Activated T-helper 2 cell treated with anti-CD3 and anti-CD28 coated beads, Interferon-gamma antibody, Interleukin-2, Interleukin-4, amounts not matched to agents 10 μg/mL and 5 μg/mL and 100 μg/mL, durations not matched to agents 14 hours and 24 hours and 36 hours (primary cell): ENCODE measurements at regions not wholly inside any gene's neighbourhood (a gene's known extent, or its start where the extent isn't known, plus 50 kb on each side); places are given as distances from the start of the nearest gene placed in this dataset.
"Not testable (repeated sequence)": the region's sequence is repeated elsewhere in the genome, so short reads cannot be mapped to it uniquely, and the experiment has no call there.

Experiments used
- DNase-seq: peaks from one replicate; pipeline ENCODE4 v3.0.0; 2021; ENCODE audit warnings: low spot score
- H3K27ac Mint-ChIP-seq: one replicate; pipeline ENCODE4 v1.8.0; 2021; ENCODE audit warnings: mixed read lengths
- H3K27me3 Mint-ChIP-seq: one replicate; pipeline ENCODE4 v1.8.0; 2021; ENCODE audit warnings: low read depth, mixed read lengths
- H3K36me3 Mint-ChIP-seq: one replicate; pipeline ENCODE4 v1.8.0; 2021; ENCODE audit warnings: low read depth, mixed read lengths
- H3K4me1 Mint-ChIP-seq: one replicate; pipeline ENCODE4 v1.8.0; 2021; ENCODE audit warnings: low read depth, mixed read lengths
- H3K4me3 Mint-ChIP-seq: one replicate; pipeline ENCODE4 v1.8.0; 2021; ENCODE audit warnings: low read depth, mild to moderate bottlenecking, moderate library complexity, mixed read lengths
- H3K9me3 Mint-ChIP-seq: one replicate; pipeline ENCODE4 v1.8.0; 2021; ENCODE audit warnings: mixed read lengths
- intact Hi-C: fragments of 100-400 bp; cut with micrococcal nuclease; formaldehyde crosslinking; loops from one replicate; pipeline ENCODE4 v1.15.1; 2023

- H3K27ac Mint-ChIP-seq, H3K4me3 Mint-ChIP-seq, DNase-seq, H3K36me3 Mint-ChIP-seq, intact Hi-C loops, H3K9me3 Mint-ChIP-seq, H3K4me1 Mint-ChIP-seq: not testable (repeated sequence)
- peaks cover 51% of the 10 kb centered on the region for H3K27me3 Mint-ChIP-seq
Measured at GRCh38 chr13:50173045-50173444, 157.8 kb downstream of the KCNRG start.

- no peaks in the 10 kb centered on the region for H3K4me1 Mint-ChIP-seq
- DNase-seq, result no peak
- no peaks in the 10 kb centered on the region for H3K36me3 Mint-ChIP-seq
- H3K4me3 Mint-ChIP-seq, result no peak overlapping the region
- no peaks in the 10 kb centered on the region for H3K9me3 Mint-ChIP-seq
- H3K27me3 Mint-ChIP-seq, result peaks cover 40% of the 10 kb centered on the region
- H3K27ac Mint-ChIP-seq, result no peak overlapping the region
- intact Hi-C loops, result no loop called here
Measured at GRCh38 chr13:50174630-50175029, 159.4 kb downstream of the KCNRG start.

GRCh38 chr13:50179977-50180376 is 164.7 kb downstream of the KCNRG start:
- no peak overlapping the region for H3K4me3 Mint-ChIP-seq
- intact Hi-C loops, result no loop called here

GRCh38 chr13:50185769-50186763 is 170.8 kb downstream of the KCNRG start:
- H3K27ac Mint-ChIP-seq, DNase-seq, H3K36me3 Mint-ChIP-seq, H3K4me1 Mint-ChIP-seq, intact Hi-C loops, H3K9me3 Mint-ChIP-seq, H3K4me3 Mint-ChIP-seq: not testable (repeated sequence)
- peaks cover 34% of the 10 kb centered on the region for H3K27me3 Mint-ChIP-seq

More at GRCh38 chr13:50179977-50180376, 164.7 kb downstream of the KCNRG start:
- no peak for DNase-seq
- H3K27ac Mint-ChIP-seq, result no peak overlapping the region
- no peaks in the 10 kb centered on the region for H3K4me1 Mint-ChIP-seq
- H3K27me3 Mint-ChIP-seq, result peaks cover 20% of the 10 kb centered on the region
- no peaks in the 10 kb centered on the region for H3K9me3 Mint-ChIP-seq
- no peaks in the 10 kb centered on the region for H3K36me3 Mint-ChIP-seq

- H3K36me3 Mint-ChIP-seq, result no peaks in the 10 kb centered on the region
- intact Hi-C loops, result no loop called here
- H3K27ac Mint-ChIP-seq, result no peak overlapping the region
- H3K27me3 Mint-ChIP-seq, result peaks cover 43% of the 10 kb centered on the region
- DNase-seq, result no peak
- peaks cover 15% of the 10 kb centered on the region for H3K4me1 Mint-ChIP-seq
- H3K4me3 Mint-ChIP-seq, result no peak overlapping the region
- H3K9me3 Mint-ChIP-seq, result no peaks in the 10 kb centered on the region
Measured at GRCh38 chr13:50187352-50188029, 172.2 kb downstream of the KCNRG start.

- Mint-ChIP-seq H3K27ac (no peak overlapping the region), H3K36me3 (no peaks in the 10 kb centered on the region), H3K9me3 (no peaks in the 10 kb centered on the region), H3K27me3 (peaks cover 50% of the 10 kb centered on the region), H3K4me3 (no peak overlapping the region), H3K4me1 (peaks cover 19% of the 10 kb centered on the region)
- no peak for DNase-seq
- intact Hi-C loops, result no loop called here
Measured at GRCh38 chr13:50188696-50189095, 173.5 kb downstream of the KCNRG start.

GRCh38 chr13:50189450-50189849 is 174.2 kb downstream of the KCNRG start:
- Mint-ChIP-seq H3K36me3 (no peaks in the 10 kb centered on the region), H3K9me3 (no peaks in the 10 kb centered on the region), H3K27me3 (peaks cover 57% of the 10 kb centered on the region), H3K27ac (no peak overlapping the region), H3K4me3 (no peak overlapping the region), H3K4me1 (peaks cover 19% of the 10 kb centered on the region)
- no peak for DNase-seq
- intact Hi-C loops, result no loop called here

- Mint-ChIP-seq H3K27me3 (peaks cover 64% of the 10 kb centered on the region), H3K36me3 (no peaks in the 10 kb centered on the region), H3K9me3 (no peaks in the 10 kb centered on the region), H3K27ac (no peak overlapping the region), H3K4me1 (peaks cover 19% of the 10 kb centered on the region), H3K4me3 (no peak overlapping the region)
- intact Hi-C loops, result loop anchor here (5.0 kb wide), 1 partner anchor 46 kb away; no protein-coding TSS in a partner anchor
- DNase-seq, result no peak
Measured at GRCh38 chr13:50191004-50191403, 175.8 kb downstream of the KCNRG start.

GRCh38 chr13:50192272-50192813 is 177.1 kb downstream of the KCNRG start:
- no peak for DNase-seq
- Mint-ChIP-seq H3K27me3 (peaks cover 62% of the 10 kb centered on the region), H3K4me1 (peaks cover 19% of the 10 kb centered on the region), H3K27ac (no peak overlapping the region), H3K9me3 (no peaks in the 10 kb centered on the region), H3K36me3 (no peaks in the 10 kb centered on the region), H3K4me3 (no peak overlapping the region)
- intact Hi-C loops, result loop anchor here (5.0 kb wide), 1 partner anchor 45 kb away; no protein-coding TSS in a partner anchor

GRCh38 chr13:50195045-50195444 is 179.8 kb downstream of the KCNRG start:
- Mint-ChIP-seq H3K9me3 (no peaks in the 10 kb centered on the region), H3K27me3 (peaks cover 57% of the 10 kb centered on the region), H3K4me1 (peaks cover 16% of the 10 kb centered on the region), H3K36me3 (no peaks in the 10 kb centered on the region), H3K27ac (no peak overlapping the region), H3K4me3 (no peak overlapping the region)
- no peak for DNase-seq
- intact Hi-C loops, result no loop called here

- intact Hi-C loops, result no loop called here
- Mint-ChIP-seq H3K27me3 (peaks cover 62% of the 10 kb centered on the region), H3K36me3 (no peaks in the 10 kb centered on the region), H3K4me1 (peaks cover 15% of the 10 kb centered on the region), H3K4me3 (no peak overlapping the region), H3K27ac (no peak overlapping the region), H3K9me3 (no peaks in the 10 kb centered on the region)
- DNase-seq, result no peak
Measured at GRCh38 chr13:50196118-50196517, 180.9 kb downstream of the KCNRG start.

GRCh38 chr13:50197705-50198104 is 182.5 kb downstream of the KCNRG start:
- no peak for DNase-seq

GRCh38 chr13:50198508-50198907 is 183.3 kb downstream of the KCNRG start:
- Mint-ChIP-seq H3K27ac (no peak overlapping the region), H3K4me3 (no peak overlapping the region), H3K36me3 (no peaks in the 10 kb centered on the region), H3K4me1 (no peaks in the 10 kb centered on the region), H3K9me3 (no peaks in the 10 kb centered on the region), H3K27me3 (peaks cover 62% of the 10 kb centered on the region)
- DNase-seq, result no peak
- intact Hi-C loops, result no loop called here

More at GRCh38 chr13:50197705-50198104, 182.5 kb downstream of the KCNRG start:
- no peaks in the 10 kb centered on the region for H3K36me3 Mint-ChIP-seq
- H3K9me3 Mint-ChIP-seq, result no peaks in the 10 kb centered on the region
- peaks cover 64% of the 10 kb centered on the region for H3K27me3 Mint-ChIP-seq
- no peak overlapping the region for H3K27ac Mint-ChIP-seq
- intact Hi-C loops, result no loop called here
- peaks cover 2% of the 10 kb centered on the region for H3K4me1 Mint-ChIP-seq
- no peak overlapping the region for H3K4me3 Mint-ChIP-seq
